GM18861 (cell line): ENCODE measurements at regions not wholly inside any gene's neighbourhood (a gene's known extent, or its start where the extent isn't known, plus 50 kb on each side); places are given as distances from the start of the nearest gene placed in this dataset.

ENCODE experiments used
- ATAC-seq: cut with Tn5 transposase; IDR thresholded peaks from one replicate; pipeline ENCODE4 v1.9.1; 2021; ENCODE audit not compliant: unreplicated experiment

DNA sequence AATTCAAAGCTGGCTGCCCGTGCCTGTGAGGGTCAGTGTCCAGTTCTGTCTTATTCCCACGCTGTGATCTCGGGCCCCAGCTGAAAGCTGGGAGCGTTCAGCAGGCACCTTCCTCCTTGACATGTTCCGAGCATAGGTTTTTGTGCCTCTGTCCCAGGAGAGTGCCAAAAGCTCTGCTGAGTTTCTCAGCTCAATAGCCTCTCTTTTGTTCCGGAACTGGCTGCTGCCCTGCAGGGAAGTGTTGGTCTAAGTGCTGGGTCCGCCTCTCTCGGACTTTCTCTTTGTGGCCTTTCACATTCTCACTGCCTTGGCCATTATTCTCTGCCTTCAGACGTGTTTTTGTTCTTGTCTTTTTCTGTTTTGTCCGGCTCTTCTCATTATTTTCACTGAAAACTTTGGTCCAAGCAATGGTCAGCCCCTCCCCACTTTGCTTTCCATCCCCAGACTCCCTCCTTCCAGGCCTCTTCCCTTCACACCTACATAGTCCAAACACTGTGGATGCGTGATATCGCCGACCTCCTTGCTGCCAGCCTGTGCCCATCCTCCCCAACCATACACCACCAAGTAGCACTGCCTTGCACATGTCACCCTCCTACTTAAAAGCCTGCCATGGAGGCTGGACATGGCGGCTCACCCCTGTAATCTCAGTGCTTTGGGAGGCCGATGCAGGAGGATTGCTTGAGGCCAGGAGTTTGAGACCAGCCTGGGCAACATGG, 233.8 kb downstream of the RHOU start:
- ATAC-seq: no peak

DNA sequence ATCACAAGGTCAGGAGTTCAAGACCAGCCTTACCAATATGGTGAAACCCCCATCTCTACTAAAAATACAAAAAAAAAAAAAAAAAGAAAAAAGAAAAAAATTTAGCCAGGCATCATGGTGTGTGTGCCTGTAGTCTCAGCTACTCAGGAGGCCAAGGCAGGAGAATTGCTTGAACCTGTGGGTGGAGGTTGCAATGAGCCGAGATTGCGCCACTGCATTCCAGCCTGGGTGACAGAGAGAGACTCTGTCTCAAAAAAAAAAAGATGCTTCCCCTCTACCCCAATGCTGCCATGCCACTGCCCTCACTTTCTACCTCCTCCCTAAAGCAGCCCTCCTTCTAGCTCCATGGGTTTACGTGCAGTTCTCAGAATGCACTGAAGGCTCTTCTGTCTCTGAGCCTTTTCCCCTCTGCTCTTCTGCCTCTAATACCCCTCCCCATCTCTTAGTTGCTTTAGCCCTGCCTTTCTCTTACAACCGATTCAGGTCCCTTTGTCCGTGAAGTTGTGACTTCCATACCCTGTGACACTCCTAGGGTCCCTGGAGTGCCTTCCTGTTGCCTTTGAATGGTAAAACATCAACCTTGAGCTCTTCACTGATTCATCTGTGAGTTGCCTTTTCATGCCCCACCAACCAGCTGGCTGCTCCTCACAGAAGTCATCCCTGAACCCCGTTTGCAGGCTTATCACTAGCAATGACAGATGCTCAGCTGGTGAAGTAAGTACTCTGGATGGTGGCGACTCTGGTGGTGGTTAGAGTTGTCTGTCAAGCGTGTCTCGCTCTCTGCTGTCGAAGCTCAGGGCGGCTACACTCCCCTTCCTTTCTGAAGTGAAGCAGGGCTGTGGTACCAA, 234.9 kb downstream of the RHOU start:
- no peak for ATAC-seq

DNA sequence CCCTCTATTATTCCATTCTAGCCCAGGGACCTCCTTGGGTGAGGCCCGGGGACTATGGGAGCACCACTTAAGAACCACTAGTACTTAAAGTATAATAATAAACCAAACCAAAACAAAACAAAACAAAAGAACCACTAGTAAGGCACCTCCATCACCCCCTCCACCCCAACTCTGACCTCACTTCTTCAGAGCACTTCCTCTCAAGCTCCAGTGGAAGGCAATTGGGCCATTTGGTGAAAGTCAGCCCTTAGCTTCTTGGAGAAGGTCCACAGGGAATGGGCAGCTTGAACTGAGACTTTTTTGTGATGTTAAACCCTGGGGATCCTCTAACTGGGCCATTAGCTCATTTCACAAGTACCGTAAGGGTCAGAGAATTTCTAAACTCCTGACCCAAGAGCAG, 237.3 kb downstream of the RHOU start:
- ATAC-seq: no peak

DNA sequence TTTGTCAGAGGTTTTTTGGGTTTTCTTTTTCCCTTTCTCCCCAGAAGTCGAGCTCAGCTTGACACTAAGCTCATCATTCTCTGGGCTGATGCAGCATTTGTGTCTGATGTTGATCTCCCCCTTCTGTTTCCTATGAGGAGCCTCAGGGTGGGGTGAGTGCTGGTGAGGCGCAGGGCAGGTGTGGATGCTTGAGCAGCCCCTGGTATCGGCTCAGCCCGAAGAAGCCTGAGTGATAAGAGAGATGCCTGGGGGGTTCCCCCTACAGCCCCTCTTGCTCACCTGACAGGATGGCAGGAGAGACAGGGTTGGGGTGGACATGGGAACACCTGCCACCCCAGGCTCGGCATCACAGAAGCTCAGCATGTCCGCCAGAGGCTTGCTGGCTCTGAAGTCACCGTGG, 239.0 kb downstream of the RHOU start:
- ATAC-seq: no peak

DNA sequence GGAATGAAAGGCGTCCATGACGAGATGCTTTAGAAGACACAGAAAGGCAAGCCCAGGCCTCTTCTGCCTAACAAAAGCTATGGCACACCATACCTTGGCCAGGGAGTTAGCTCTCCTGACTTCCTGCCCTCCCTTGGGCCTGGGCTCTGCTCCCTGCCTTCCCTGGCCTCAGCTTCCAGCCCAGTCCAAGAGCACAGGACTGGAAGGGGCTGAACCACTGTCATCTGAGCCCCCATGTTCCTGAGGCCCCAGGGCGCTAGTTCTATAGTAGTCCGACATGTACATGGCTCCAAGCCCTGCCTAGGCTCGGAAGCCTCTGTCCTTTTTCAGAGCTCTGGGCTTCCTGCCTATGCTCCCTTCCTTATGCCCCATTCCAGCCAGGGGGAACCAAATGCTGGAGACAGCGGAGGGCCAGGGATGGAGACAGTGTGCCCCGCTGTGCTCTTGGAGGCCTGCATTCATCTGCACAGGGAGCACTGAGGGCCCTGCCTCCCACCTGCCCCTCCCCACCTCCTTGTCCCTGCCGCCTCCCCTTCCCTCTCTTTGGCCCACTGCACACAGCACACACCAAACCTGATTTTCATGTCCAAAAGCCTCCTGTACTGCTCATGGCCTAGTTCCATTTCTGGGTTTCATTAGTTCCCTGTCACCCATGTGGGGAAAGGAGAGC, 240.1 kb downstream of the RHOU start:
- no peak for ATAC-seq

DNA sequence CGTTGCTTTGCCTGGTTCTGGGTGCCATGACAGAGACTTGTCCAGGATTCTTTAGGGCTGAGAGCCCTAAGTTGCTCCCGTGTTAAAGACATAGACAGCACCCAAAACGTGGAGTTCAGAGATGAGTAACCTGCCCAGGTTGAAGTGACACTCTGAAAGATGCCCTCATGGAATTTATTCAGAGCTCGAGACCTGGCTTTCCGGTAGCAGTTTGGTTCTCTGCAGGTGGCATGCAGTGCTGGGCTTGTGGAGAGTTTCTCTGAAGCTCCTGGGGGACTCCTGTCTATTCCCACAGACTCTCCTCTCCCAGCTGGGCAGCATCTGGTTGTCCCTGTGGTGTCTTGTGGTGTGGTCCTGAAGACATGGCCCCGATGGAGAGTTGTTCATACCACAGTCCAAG, 241.0 kb downstream of the RHOU start:
- no peak for ATAC-seq

DNA sequence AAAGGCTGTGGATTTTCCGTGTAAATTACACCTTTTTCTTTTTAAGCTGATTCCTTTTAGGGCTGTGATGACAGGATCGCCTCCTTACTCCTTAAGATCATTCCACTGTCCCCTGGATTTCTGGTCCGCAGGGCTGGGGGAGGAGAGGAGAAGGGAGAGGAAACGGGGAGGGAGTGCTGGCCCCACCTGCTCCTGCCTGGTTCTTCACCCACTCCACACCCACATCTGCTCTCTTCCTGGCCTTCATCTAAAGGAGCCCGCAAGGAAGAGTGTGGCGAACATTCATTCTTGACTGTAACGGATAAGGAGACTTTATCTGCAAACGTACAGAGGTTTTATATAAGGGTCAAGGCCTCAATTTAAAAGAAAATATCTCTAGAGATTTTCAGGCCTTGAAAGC, 242.0 kb downstream of the RHOU start:
- ATAC-seq: no peak

DNA sequence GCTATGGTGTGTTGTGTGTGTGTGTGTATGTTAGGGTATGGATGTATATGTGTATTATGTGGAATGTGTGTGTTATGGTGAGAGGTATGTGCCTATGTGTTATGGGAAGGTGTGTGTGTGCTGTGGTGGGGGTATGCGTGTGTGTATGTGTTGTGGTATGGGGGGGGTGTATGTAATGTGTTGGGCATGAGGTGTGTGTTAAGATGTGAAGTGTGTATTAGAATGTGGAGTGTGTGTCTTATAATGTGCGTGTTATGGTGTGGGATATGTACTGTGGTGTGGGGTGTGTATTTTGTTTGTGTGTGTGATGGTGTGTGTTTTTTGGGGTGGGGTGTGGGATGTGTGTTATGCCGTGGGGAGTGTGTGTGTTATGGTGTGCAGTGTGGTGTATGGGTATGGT, 242.5 kb downstream of the RHOU start:
- no peak for ATAC-seq

DNA sequence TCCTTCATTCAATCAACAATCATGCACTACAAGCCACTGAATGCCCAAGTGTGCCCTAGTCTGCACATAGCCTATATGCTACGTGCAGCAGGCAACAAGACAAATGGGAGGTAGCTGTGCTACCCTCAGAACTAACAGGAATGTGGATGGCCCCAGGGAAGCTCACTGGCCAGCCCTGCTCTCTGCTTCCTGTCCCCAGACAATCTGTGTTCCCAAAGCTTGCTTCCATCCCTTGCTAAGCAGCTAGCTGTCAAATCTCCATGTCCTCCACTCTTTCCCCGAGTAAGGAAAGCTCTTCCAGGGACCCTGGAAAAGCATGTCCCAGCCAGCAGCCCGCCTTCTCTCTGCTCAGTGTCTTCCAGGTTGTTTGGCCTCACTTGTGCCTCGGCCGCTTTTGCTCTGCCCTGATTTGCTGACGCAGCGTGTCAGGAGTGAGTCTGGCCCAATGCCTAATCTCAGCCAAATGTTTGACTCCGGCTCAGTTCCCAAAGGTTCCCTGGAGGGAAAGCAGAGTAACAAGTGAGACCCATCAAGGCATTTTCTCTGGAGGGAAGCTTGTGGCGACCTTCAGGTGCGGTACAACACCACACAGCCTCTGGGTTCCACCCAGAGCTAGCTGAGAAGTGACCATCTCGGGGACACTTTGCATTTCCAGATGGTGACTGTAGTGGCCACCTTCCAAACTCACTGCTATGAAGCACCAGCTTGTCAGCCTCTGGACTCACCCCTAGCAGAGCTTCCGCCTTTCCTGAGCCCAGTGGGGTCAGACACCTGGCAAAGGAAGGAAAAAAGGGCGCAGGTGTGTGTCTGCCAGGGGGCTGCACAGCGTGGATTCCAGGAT, 243.4 kb downstream of the RHOU start:
- ATAC-seq: no peak

DNA sequence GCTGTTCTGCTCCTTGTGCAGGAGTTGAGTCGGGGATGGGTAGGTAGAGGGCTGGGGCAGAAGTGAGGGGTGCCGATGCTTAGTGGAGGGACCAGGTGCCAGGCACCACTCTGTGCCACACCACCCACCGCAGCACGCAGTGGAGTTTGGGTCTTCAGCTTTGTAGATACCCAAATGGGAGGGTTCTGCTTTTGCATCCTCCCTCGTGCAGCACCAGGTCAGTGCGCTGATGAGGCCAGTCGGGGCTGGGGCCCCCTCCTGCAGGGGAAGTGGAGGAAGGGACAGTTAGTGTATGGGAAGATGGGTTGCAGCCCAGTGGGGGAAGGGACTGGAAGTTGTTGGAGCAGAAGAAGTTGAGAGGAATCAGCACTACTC, 244.0 kb downstream of the RHOU start:
- no peak for ATAC-seq

DNA sequence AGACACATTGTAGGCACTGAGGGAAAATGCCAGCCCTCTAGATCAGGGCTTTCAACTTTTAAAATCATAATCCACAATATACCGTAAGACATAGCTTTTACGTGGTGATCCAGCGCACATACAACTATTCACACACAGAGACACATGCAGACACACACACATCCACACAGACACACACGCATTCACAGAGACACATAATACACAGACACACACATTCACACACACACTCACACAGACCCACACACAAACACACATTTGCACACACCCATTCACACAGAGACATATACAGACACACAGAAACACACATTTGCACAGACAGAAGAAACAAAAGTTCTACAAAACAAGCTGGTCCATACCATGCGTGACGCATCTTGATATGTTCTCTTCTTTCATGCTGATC, 244.5 kb downstream of the RHOU start:
- no peak for ATAC-seq

DNA sequence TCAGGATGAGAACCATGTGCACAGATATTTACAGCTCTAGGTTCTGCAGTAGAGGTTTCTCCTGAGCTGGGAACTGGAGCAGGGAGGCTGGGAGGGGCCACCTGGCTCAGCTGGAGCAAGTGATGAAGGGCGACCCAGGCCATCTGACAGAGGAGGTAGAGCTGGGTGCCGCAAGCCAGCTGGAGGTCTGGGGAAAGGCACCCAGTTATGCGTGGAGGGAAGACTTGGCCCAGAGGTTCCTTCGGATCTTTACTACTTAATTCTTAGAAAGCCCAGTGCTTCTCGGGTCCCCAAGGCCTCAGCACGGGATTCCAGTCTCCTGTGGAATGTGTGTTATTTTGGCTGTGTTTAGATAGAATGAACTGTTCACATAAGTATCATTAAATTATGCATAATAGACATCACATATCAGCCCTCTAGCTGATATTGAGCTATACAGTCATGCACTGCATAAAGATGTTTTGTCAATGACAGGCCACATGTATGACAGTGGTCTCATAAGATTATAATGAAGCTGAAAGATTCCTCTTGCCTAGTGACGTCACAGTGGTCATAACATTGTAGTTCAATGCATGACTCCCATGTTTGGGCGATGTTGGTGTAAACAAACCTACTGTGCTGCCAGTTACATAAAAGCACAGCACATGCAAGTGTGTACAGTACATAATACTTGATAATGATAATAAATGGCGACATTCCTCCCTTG, 245.1 kb downstream of the RHOU start:
- no peak for ATAC-seq

DNA sequence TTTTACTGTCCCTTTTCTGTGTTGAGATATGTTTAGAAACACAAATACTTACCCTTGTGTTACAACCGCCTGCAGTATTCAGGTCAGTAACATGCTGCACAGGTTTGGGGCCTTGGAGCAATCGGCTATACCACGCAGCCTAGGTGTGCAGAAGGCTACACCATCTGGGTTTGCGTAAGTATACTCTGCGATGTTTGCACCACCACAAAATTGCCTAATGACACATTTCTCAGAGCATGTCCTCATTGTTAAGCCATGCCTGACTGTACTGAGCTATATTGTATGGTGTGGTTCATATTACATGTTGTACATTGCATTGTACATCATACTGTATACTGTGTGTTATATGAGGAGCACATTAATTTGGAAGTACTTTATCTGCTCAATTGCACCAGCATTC, 247.4 kb downstream of the RHOU start:
- no peak for ATAC-seq

DNA sequence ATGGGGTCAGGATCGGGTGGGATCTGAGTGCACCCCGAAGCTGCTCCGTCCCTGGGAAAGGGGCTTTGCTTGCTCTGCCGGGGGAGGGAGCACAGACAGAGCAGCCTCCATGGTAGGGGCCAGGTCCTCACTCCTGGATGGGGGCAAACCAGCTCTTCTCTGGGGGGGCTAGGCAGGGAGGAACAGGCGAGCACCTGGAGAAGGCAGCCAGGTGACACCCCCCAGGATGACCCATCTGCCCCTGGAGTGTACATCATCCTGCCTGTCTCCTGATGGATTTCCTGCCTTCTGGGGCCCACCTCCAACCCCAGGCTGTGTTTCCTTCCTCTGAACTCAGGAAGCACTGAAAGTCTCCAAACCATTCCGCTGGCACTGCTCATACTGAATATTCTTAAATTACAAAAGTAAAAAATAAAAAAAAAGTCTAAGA, 248.0 kb downstream of the RHOU start:
- no peak for ATAC-seq

DNA sequence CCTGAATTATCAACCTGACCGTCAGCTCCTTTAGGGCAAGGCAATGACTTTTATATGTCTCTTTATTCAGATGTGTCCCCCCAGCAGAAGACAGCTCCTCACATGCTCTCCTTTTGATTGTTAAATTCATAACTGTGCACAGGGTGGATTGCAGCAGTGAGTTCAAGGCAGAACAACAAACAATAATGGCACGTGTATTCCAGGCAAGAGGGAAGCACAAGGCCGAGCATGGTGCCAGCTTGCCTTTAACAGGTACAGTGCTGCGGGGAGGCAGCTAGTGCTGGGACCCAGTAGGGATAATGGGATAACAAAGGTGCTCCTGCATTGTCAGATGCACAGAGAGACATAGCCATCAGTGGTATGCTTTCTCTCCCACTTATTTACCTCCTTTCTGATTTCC, 248.4 kb downstream of the RHOU start:
- ATAC-seq: no peak

DNA sequence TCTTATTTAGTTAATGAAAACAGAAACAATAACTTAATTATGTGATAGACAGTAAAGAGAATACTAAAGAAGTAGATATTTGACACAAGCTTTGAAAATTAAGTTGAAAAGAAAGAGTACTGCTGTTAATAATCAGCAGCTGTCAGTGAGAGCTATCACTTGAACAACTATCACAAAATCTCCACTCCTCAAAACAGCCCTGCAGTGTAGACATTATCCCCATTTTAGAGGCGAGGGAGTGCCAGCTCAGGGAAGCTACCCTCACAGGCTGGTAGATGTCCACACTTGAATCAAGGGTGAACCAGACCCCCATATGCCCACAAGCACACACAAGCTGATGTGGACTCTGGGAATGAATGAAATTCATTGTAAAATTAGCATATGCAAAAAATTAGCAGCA, 248.8 kb downstream of the RHOU start:
- ATAC-seq: no peak

DNA sequence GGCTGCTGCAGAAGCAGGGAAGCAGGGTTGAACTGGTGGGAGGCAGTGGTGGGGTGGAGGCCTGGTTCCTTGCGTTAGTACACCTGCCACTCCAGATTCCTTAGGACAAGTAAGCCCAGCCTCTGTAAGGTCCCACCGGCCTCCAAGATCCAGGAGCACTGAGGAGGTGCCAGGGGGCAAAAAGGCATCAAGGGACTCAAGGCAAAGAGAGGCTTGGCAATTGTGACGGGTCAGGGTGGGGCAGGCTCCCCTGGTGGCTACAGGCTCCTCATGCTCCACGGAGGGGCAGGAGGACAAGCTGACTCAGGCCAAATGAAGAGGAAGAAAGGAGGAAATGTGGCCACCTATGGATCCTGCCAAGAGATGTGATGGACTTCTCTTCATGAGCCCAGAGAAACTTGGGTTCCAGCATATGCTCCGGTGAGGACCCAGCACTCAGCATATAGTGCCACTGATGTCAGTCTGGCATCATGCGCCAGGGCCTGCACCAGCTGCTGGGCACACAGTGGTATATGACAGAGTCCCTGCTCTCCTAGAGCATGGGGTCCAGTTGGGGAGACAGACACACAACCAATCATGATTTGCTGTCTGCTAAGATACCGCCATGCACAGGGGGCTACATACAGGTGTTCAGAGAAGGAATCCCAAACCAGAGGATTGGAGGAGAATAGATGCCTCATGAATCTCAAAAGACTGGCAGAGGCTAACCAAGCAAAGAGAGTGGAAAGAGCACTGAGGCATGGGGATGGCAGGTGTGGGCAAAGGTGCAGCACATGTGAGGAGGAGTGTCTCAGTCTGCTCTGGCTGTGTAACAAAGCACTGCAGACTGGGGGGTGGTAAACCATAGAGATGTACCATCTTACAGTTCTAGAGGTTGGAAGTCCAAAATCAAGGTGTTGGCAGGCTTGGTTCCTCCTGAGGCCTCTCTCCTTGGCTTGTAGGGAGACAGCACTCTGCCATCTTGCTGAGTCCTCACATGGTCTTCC, 249.7 kb downstream of the RHOU start:
- ATAC-seq: no peak

DNA sequence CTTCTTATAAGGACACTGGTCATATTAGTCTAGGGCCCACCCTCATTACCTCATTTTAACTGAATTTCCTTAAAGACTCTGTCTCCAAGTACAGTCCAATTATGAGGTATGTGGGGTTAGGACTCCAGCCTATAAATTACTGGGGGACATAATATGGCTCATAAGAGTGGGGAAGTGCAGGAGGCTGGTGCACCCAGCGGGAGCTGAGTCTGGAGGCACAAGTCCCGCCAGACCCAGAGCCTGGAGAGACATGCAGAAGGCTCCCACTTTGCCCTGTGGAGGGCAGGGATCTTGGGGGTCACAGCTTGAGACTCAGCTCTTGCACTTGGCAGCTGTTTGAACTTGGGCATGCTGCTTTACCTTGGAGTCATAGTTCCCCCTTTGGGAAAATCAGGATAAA, 250.4 kb downstream of the RHOU start:
- no peak for ATAC-seq
